ENCODE measurements at regions not wholly inside any gene's neighbourhood (a gene's known extent, or its start where the extent isn't known, plus 50 kb on each side); places are given as distances from the start of the nearest gene placed in this dataset.

DNA sequence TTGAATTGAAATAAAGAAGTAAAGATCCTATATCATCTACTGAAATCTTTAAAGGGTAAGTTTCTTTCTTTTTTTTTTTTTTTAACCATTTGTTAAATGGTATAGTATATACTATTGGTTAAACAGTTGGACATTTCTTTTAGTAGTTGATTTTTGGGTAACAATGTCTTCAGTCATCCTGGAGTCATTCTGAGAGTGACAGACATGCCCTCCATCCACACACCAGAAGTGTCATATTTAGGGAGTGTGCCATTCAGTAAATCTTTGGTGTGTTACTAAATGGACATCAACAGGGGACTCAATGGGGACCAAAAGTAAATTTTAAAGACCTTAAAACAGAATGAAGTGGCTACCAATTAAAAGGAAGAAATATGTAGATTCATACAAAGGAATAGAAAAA lies 50.8 kb upstream of the SLC39A10 start:
- no peak for DNase-seq (ENCODE audit: low read depth)

DNA sequence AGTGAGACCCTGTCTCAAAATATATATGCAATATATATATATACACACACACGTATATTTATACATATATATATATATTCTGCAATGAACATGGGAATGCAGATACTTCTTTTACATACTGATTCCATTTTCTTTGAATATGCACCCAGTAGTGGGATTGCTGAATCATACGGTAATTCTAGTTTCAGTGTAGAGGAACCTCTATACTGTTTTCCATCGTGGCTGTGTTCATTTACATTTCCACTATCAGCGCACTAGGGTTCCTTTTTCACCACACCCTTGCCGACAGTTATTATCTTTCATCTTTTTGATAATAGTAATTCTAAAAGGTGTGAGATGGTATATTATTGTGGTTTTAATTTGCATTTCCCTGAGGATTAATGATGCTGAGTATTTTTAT lies 52.3 kb upstream of the SLC39A10 start:
- DNase-seq (ENCODE audit: low read depth) = no peak

DNA sequence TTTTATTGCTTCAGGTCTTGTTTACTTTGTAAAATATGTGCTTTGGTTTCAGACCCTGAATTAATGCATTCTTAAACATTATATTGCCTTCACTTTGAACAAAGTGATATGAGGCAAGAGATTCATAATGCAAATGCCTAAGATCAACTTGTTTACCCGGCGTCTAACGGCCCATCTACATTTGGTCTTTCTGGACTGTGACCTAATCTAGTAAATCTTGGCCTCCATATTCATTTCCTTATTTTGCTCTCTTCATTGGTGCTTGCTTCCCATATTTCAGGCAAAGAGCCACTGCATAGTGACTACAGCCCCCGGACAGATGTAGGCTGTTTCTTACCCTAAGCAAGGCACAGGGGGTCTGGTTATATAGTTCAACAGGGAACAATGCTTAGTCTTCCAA lies 53.0 kb upstream of the SLC39A10 start:
- no peak for DNase-seq (ENCODE audit: low read depth)

DNA sequence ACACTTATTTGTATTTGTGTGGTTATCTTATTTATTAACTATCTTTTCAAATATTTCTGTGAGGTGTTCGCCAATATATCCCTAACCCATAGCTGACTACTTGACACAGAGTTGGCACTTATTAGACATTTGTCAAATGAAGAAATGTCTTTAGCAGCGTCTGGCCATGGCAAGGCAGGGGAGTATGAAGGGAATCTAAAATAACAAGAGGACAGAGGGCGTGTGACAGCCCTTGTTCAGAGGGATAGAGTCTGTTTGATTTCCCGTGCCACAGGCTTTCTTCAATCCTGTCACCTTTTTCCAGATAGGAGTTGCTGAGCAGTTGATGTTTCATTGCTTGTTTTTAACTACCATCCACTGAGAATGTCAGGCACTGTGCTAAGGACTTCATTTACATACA lies 53.6 kb upstream of the SLC39A10 start:
- DNase-seq (ENCODE audit: low read depth) = no peak

DNA sequence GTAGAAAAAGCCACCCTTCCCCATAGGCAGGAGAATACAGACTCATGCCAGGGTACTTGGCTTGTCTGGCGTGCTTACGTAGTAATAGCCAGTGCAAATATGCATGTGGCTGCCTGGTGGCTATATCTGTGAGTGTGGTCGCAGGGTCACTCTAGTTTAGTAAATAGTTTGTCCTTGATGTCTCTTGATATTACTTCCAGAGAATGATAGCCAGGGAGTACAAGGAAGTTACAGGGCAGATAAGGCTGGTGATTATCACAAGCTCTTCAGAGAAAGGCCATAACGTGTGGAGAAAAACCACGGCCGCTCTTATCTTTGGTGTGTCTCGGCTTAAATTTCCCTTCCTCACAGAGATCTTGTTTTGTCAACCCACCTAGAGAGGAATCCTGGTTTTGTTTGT lies 54.3 kb upstream of the SLC39A10 start:
- no peak for DNase-seq (ENCODE audit: low read depth)

DNA sequence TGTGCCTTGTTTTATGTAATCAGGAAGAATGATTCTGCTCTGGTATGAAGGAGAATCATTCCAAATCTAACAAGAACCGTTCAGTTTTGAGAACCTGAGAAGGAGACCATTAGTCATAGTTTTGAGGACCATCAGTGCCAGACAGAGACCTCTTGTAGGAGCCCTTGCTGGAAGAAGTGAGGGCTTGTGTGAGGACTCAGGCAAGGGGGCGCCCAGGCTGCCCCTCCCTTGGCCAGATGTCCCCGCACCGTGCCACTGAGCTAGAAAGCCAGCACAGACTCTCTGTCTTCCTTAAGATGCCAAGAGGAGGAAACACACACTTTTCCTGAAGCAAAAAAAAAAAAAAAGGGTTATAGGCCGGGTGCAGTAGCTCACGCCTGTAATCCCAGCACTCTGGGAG lies 55.7 kb upstream of the SLC39A10 start:
- DNase-seq (ENCODE audit: low read depth) = no peak

DNA sequence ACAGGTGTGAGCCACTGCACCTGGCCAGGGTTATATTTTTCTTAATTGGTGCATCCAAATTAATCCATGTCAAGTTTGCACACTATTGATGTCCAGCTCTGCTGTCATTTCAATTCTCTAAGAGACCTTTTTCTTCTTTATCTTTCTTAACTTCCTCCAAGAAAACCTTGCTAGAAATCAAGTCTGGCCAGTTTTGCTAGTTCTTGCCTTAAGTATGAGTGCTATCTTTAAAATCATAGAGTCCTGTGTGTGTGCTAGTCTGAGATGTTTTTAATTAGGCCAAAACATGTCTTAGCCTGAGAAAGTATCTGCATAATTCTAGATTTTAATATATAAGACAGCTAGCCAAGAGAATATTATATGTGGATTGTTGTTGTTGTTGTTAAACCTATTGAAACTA lies 56.2 kb upstream of the SLC39A10 start:
- no peak for DNase-seq (ENCODE audit: low read depth)

DNA sequence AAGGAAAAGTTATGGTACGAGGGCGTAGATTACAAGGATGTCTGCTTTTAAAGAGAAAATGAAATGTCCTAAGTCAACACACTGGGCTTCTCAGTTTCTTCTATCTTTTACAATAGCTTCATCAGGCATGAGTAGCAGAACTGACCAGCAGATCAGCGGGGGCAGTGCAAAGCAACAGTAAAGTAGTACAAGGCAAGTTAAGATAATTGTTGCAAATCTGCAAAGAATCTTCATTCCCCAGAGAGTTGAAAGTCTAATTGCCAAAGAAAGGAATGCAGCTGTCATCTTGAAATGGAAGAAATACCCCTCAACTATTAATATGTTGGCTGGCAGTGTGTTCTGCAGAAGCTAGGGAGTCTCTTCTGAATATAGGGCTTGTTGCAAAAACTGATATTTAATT lies 60.2 kb upstream of the SLC39A10 start:
- no peak for DNase-seq (ENCODE audit: low read depth)

DNA sequence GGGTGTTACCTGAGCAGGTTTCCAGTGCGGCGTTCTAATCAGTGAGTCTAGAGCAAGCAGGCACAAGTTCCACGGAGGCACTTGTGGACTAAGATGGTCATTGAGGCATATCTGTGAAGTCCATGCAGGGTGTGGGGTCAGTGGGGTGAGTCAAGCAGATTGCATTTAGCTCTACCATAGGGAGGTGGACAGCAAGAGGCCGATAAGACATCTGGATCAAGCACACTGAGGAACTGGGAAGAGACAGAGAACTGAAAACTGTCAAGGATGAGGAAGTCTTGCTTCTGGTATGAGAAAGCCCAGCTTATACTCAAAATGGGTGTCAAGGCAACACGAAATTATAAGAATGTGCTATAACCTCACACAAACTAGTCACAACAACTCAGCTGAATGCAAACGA lies 61.2 kb upstream of the SLC39A10 start:
- DNase-seq (ENCODE audit: low read depth) = no peak

DNA sequence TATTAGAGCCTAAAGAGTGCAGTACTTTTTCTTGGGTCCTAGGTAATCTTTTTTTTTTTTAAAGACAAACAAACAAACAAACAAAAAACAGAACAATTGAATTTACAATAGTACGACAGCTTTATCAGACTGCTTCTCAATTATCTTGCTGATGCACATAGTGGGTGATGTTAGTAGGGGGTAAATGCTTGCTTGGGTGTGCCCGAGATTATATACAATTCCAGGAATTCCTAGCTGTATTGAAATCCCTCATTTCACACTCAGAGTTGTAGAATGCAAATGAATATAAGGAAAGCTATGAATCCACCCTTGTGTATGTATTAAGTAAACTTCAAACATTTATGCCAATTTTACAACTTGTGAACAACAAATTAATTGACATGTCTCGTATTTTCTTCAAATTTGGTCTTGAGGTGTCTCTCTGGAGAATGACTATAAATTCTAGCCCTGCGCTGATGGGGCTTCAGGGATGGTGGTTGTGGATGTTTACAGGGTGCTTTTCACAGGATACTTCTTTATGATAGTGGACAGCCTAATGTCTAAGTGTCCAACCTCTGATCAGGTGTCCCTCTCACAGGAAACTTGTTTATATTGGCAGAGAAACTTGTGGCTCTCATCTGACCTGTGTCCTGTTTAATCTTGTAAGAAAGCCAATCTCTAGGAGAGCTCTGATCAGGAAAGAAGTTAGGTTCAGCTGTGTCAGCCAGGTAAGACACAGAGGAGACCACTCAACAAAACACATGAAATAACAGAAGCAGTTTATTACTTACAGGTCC lies 61.9 kb upstream of the SLC39A10 start:
- no peak for DNase-seq (ENCODE audit: low read depth)

DNA sequence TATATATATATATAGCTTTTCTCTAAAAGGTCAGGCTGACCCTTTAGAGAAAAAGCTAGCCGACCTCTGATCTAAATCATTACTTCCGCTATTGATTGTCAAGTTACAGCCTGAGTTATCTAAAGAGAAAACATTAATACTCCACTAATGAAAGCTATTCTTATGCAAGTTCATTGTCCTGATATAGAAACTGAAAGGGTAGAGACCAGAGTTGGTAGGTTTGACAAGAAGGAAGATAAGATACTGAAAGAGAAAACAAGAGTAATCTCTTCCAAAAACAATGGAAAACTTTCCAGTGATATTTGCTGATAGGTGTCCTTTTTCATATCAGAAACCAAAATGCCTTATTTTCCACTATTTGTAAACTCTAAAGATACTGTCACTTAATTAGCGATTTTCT lies 62.8 kb upstream of the SLC39A10 start:
- DNase-seq (ENCODE audit: low read depth) = no peak

DNA sequence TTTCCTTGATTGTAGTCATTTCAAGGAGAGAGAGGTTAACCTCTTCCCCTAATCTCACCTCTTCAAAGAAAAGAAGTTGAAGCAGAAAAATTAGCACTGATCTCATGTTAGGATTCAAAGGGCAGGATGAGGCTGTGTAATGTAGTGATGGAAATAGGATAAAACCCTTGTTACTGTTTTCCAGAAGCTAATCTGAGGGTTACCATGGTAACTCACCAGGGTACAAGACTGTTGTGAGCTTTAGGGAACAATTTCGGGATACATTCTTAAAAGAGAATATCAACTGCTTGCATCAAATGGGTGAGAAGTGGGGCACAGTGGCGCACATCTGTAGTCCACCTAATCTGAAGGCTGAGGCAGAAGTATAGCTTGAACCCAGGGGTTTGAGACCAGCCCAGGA lies 64.9 kb upstream of the SLC39A10 start:
- DNase-seq (ENCODE audit: low read depth) = no peak

DNA sequence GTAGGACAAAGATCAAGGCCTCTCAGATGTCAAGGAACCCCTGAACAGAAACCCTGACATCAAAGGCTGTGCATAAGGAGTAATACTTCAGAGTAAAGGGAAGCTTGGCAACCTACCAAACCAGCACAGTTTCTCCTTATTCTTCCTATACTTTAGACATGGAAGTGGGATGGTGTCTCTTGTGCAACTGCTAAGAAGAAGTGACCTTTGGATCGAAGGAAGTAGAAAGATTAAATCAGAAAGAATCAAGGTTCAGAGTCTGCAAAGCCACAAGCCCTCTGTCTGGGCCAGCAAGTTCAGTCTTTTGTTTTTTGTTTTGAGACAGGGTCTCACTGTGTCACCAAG lies 66.2 kb upstream of the SLC39A10 start:
- DNase-seq (ENCODE audit: low read depth) = no peak

DNA sequence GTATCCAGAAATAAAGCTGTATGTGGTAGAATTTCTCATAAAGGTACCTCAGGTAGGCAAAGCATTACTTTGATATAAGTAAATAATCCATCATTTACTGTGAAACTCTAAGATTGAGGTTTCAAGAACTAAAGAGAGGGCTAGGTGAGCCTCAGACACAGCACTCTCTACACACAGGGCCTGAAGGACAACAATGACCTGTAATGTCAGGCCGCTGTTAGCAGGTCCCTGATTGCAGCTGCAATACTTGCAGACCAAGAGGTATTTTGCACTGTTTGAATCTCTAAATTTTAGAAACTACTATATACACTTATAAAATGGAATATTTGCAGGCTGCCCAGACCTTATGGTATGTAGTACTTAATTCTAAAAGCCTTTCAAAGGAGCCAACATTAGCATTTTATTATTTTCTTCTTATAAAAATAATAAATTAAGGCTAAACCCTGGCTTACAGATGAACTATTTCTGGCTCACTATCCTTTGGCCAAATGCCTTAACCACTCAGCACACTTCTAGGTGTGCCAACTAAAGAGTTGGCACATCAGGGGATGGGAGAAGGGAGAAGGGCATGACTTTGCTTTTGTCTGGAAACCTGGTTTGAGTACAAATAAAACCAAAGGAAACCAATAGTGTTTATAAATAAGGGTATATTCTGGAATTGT lies 66.7 kb upstream of the SLC39A10 start:
- no peak for DNase-seq (ENCODE audit: low read depth)

DNA sequence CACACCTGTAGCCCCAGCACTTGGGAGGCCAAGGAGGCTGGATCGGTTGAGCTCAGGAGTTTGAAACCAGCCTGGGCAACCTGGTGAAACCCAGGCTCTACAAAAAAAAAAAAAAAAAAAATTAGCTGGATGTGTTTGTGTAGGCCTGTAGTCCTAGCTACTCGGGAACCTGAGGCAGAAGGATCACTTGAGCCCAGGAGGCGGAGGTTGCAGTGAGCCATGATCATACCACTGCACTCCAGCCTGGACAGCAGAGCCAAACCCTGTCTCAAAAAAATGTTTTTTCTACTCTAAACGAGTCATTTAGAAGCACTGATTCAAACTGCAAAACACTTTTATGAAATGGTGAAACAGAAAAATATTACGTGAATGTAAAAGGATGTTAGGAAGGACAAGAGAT lies 69.1 kb upstream of the SLC39A10 start:
- DNase-seq (ENCODE audit: low read depth) = no peak

DNA sequence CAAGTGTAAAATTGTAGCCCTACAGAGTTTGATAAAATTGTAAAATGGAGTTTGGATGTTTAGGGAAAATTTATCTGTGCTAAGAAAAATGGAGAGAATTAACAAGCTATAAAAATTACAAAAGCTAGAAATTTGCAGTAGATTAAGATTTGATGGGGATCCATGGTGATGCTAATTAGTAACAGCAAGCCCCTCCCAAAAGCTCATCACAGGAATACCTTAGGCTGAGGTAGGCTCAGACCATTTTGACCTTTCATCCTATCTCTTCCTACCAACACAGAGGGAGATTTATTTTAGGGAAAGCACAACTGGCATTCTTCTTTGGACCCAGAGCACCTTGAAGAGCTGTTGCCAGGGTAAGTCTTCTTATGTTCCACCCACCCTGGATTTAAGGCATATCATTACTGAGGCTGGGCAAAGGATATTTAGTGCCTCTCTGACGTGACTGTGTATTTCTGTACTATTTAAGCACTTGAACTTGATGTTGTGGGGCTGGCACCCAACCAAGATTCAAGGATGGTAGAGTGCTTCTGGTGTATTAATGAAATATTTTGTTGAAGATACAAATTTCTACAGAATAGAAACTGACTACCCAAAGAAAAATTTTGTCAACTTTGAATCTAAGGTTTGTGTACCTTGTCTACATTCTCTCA lies 70.8 kb upstream of the SLC39A10 start:
- no peak for DNase-seq (ENCODE audit: low read depth)

DNA sequence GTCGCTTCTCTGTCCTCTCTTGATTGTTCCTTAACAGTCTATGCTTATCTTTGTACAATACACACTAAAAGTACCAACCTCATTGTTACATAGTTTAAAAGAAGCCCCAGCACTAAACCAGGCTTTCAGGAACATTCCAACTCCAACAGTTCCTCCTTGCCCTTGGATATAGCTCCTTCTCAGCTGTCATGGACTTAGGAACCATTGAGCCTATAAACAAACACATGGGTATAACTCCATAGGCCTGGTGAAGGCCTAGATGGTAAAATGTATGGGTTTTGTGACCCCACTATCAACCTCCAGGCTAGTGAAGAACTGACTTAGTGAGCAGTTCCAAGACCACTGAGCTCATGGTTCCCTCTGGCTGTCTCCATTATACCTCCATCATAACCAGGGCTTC lies 74.8 kb upstream of the SLC39A10 start:
- no peak for DNase-seq (ENCODE audit: low read depth)

DNA sequence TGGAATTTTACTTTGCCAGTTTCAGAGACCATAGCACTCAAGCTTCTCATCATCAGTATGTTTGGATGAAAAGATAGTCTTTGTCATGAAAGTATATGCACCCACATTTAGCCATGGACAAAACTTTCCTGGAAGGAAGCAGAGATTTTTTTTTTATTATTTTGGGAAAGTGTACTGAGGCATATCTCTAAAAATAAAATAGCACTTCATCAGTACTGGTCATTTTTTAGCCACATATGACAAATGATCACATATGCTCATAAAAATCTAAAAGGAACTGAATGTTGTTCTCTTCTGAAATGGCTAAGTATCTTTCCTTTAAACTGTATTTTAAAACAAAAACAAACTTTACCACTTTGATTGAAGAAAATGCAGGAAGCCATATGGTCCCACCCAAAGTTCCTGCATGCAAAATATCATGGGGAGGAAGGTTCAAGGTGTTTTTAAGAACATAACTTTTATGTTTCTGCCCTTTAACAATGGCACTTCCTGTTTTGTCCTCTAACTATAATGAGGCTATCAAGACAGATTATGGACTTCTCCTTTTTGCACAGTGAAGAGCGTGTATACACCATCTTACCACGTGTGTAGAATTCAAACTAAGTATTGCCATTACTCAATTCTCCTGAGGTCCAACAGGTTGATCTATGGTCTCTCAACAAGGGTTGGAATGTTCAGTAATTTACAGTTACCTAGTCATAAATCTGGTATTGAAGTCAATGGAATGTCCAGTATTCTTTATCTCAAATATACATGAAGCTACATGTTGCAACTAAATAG lies 77.1 kb upstream of the SLC39A10 start:
- DNase-seq (ENCODE audit: low read depth) = no peak

DNA sequence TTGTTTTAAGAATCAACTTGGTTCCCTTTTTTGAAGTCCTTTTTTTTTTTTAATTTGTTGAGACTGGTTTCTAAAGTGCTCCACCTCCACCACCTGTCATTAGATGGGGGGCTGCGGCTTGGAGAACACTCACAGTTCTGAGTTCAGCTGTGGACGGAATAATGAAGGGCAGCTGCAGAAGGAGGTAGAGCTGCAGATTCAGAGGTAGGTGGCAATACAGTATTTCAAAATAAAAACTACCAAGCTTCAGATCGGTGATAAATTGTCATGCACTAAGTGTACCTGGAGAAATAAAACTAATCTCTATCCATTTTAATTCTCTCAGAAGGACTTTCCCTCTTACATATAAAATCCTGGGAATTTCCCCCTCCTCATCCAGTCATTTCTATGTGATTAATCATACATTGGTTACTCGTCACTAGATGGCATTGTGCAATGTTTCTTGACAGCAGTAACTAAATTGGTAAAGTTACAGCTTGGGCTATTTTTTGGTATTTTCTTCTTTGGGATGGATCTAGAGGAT lies 81.1 kb upstream of the SLC39A10 start:
- DNase-seq (ENCODE audit: low read depth) = no peak

DNA sequence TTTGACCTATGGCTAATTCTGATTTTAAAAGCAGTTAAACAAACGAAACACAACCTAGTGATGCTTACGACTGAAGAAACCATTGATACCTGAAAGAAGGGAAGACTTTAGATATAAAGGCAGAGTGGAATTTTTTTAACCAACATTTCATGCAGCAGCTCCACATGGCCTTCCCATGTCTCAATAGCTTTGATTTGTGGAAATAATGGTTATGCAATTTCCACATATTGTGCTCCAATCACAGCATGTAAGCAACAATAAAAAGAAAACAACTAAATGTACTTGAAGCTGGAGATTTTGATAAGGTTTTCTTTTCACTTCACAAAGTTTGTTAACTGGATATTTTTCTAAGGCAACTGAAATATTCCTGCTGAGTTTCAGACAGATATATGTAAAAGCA lies 82.0 kb upstream of the SLC39A10 start:
- no peak for DNase-seq (ENCODE audit: low read depth)

DNA sequence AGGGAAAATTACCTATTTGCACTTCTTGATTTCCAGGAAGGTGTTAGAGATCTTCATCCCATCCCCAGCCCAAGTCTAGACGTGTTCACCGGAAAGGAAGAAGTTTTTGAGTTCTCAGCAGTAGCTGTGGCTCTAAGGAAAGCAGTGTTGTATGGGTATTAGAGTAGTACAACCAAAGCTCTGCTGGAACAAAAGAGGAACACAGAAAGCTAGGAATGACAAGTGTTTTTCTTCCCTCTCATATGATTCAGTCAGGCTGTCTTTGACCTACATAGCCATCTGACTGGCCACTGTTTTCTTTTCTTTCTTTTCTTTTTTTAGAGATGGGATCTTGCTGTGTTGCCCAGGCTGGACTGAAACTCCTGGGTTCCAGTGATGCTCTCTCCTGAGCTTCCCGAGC lies 82.7 kb upstream of the SLC39A10 start:
- no peak for DNase-seq (ENCODE audit: low read depth)

DNA sequence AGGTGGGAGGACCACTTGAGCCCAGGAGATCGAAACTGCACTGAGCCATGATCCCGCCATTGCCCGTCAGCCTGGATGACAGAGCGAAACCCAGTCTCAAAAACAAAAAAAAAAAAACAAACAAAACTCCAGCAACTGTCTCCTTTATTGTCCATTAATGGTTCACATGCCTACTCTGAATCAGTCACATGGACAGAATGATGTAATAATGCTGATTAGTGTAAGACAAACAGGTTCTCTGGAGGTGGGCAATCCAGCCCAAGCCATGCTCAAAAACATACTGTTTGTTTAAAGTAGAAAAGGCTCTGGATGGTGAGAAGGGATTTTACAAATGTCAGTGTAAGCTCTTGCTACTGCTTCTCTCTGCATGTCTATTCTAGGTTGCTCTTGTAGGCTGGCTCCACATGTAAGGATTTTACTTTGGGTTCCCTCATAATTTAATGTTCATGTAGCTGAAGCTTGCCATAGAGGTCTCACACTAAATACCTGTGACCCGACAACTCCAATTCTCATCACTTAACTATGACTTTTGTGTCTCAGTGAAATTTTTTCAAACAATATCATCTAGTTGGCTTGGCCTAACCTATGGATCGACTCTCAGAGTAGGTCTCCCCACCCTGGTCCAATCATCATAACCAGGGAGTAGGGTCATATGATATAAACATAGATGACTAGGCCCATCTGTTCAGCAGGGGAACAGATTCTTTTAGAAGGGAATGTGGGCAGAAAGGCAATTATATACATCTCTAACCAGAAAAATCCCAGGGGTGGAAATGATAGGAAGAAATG lies 83.9 kb upstream of the SLC39A10 start:
- no peak for DNase-seq (ENCODE audit: low read depth)

All from activated T-cell treated with anti-CD3 and anti-CD28 coated beads for 24 hours (primary cell).